H9 (cell line): ENCODE measurements at regions not wholly inside any gene's neighbourhood (a gene's known extent, or its start where the extent isn't known, plus 50 kb on each side); places are given as distances from the start of the nearest gene placed in this dataset.

Experiments used
- DNase-seq: peaks from one replicate; pipeline ENCODE4 v3.0.0-alpha.2; 2017
- H2AFZ ChIP-seq: one replicate; pipeline ENCODE4 v1.6.1; 2013; ENCODE audit warnings: mild to moderate bottlenecking, low read length, control low read depth, moderate library complexity
- H2AK5ac ChIP-seq: 2 replicates; pipeline ENCODE4 v1.6.1; 2013; ENCODE audit warnings: low read length, control low read depth, mixed read lengths; ENCODE audit not compliant: insufficient read length
- H2BK120ac ChIP-seq: one replicate; pipeline ENCODE4 v1.6.1; 2013; ENCODE audit warnings: low read depth, mild to moderate bottlenecking, low read length, control low read depth, inconsistent platforms; ENCODE audit not compliant: poor library complexity, severe bottlenecking
- H2BK12ac ChIP-seq: 2 replicates; pipeline ENCODE4 v1.6.1; 2013; ENCODE audit warnings: low read length, control low read depth, mixed read lengths, low read depth; ENCODE audit not compliant: insufficient read length
- H2BK15ac ChIP-seq: 2 replicates; pipeline ENCODE4 v1.6.1; 2013; ENCODE audit warnings: low read depth, low read length, control low read depth
- H2BK20ac ChIP-seq: one replicate; pipeline ENCODE4 v1.6.1; 2013; ENCODE audit warnings: low read depth, mild to moderate bottlenecking, low read length, control low read depth, inconsistent platforms; ENCODE audit not compliant: poor library complexity, severe bottlenecking
- H2BK5ac ChIP-seq: 2 replicates; pipeline ENCODE4 v1.6.1; 2013; ENCODE audit warnings: low read length, control low read depth, mixed read lengths; ENCODE audit not compliant: insufficient read length
- H3K14ac ChIP-seq: 2 replicates; pipeline ENCODE4 v1.6.1; 2013; ENCODE audit warnings: low read length, control low read depth; ENCODE audit not compliant: insufficient read depth
- H3K18ac ChIP-seq: 2 replicates; pipeline ENCODE4 v1.6.1; 2013; ENCODE audit warnings: low read depth, mild to moderate bottlenecking, mixed read lengths, low read length, control low read depth; ENCODE audit not compliant: insufficient read length
- H3K23ac ChIP-seq: 2 replicates; pipeline ENCODE4 v1.6.1; 2013; ENCODE audit warnings: low read length, control low read depth, mixed read lengths, low read depth; ENCODE audit not compliant: insufficient read length
- H3K23me2 ChIP-seq: 2 replicates; pipeline ENCODE4 v1.6.1; 2013; ENCODE audit warnings: low read depth, mild to moderate bottlenecking, mixed read lengths, low read length, control low read depth; ENCODE audit not compliant: insufficient read length, poor library complexity, severe bottlenecking
- H3K27ac ChIP-seq: 2 replicates; pipeline ENCODE4 v1.5.1; 2013; ENCODE audit warnings: low read length, control low read depth, mixed read lengths, low read depth; ENCODE audit not compliant: insufficient read length
- H3K27me3 ChIP-seq: 2 replicates; pipeline ENCODE4 v1.6.1; 2013; ENCODE audit warnings: low read length, control low read depth, inconsistent platforms; ENCODE audit not compliant: insufficient read depth
- H3K4ac ChIP-seq: 2 replicates; pipeline ENCODE4 v1.6.1; 2013; ENCODE audit warnings: low read depth, mild to moderate bottlenecking, control low read depth, inconsistent platforms, low read length, moderate library complexity
- H3K4me1 ChIP-seq: 2 replicates; pipeline ENCODE4 v1.6.1; 2013; ENCODE audit warnings: low read length, control low read depth, inconsistent platforms; ENCODE audit not compliant: insufficient read depth
- H3K4me2 ChIP-seq: 2 replicates; pipeline ENCODE4 v1.6.1; 2013; ENCODE audit warnings: low read length, control low read depth, mixed read lengths; ENCODE audit not compliant: insufficient read length, insufficient read depth
- H3K56ac ChIP-seq: 2 replicates; pipeline ENCODE4 v1.6.1; 2013; ENCODE audit warnings: low read depth, mild to moderate bottlenecking, mixed read lengths, low read length, control low read depth; ENCODE audit not compliant: insufficient read length
- H3K79me1 ChIP-seq: 2 replicates; pipeline ENCODE4 v1.6.1; 2013; ENCODE audit warnings: low read depth, mild to moderate bottlenecking, moderate library complexity, low read length, control low read depth, inconsistent platforms; ENCODE audit not compliant: insufficient read depth, poor library complexity, severe bottlenecking
- H3K79me2 ChIP-seq: 2 replicates; pipeline ENCODE4 v1.6.1; 2013; ENCODE audit warnings: low read length, control low read depth, inconsistent platforms; ENCODE audit not compliant: insufficient read depth
- H3K9ac ChIP-seq: 2 replicates; pipeline ENCODE4 v1.6.1; 2013; ENCODE audit warnings: low read length, control low read depth, mixed read lengths; ENCODE audit not compliant: insufficient read length; ENCODE audit errors: extremely low read depth
- H3K9me3 ChIP-seq: one replicate; pipeline ENCODE4 v1.6.1; 2013; ENCODE audit warnings: low read depth, low read length, inconsistent platforms; ENCODE audit not compliant: control insufficient read depth
- H3T11ph ChIP-seq: one replicate; pipeline ENCODE4 v1.6.1; 2013; ENCODE audit warnings: mild to moderate bottlenecking, low read length, control low read depth, inconsistent platforms
- H4K20me1 ChIP-seq: one replicate; pipeline ENCODE4 v1.6.1; 2013; ENCODE audit not compliant: control insufficient read depth, insufficient read length, insufficient read depth
- H4K5ac ChIP-seq: 2 replicates; pipeline ENCODE4 v1.6.1; 2013; ENCODE audit warnings: low read depth, mild to moderate bottlenecking, mixed read lengths, low read length, control low read depth; ENCODE audit not compliant: insufficient read length
- H4K8ac ChIP-seq: replicated peaks from 2 replicates; pipeline ENCODE4 v1.6.1; 2013; ENCODE audit warnings: low read length, control low read depth, mixed read lengths, low read depth; ENCODE audit not compliant: insufficient read length
- H4K91ac ChIP-seq: 2 replicates; pipeline ENCODE4 v1.6.1; 2013; ENCODE audit warnings: low read depth, mild to moderate bottlenecking, moderate library complexity, mixed read lengths, low read length, control low read depth; ENCODE audit not compliant: insufficient read length
- H3K27ac Mint-ChIP-seq, 3 experiments: 2 replicates in 2 of 3; 3 replicates in 1 of 3; pipeline ENCODE4 v1.8.0; 2020 to 2021; ENCODE audit warnings: mixed read lengths in 3 of 3, mild to moderate bottlenecking in 1 of 3, moderate library complexity in 1 of 3
- H3K27me3 Mint-ChIP-seq: 2 replicates; pipeline ENCODE4 v1.8.0; 2021; ENCODE audit warnings: low read depth, mild to moderate bottlenecking, moderate library complexity, mixed read lengths
- H3K36me3 Mint-ChIP-seq, 3 experiments: 2 replicates in 2 of 3; 3 replicates in 1 of 3; pipeline ENCODE4 v1.8.0; 2020 to 2021; ENCODE audit warnings: low read depth in 3 of 3, mixed read lengths in 3 of 3; ENCODE audit not compliant: insufficient read depth in 1 of 3
- H3K4me1 Mint-ChIP-seq, 2 experiments: 2 replicates each; pipeline ENCODE4 v1.8.0; 2020; ENCODE audit warnings: mixed read lengths in 2 of 2
- H3K4me3 Mint-ChIP-seq, 2 experiments: 2 replicates in 1 of 2; 3 replicates in 1 of 2; pipeline ENCODE4 v1.8.0; 2020 to 2021; ENCODE audit warnings: mild to moderate bottlenecking in 2 of 2, mixed read lengths in 2 of 2, moderate library complexity in 1 of 2
- H3K9me3 Mint-ChIP-seq, 2 experiments: 2 replicates in 1 of 2; 3 replicates in 1 of 2; pipeline ENCODE4 v1.8.0; 2020; ENCODE audit warnings: mild to moderate bottlenecking in 2 of 2, mixed read lengths in 2 of 2, moderate library complexity in 1 of 2
- WGBS: extraction: QIAGEN DNeasy Blood & Tissue Kit; methylation state at CpG from one replicate; pipeline ENCODE4 v1.1.7; 2013; ENCODE audit warnings: missing lambda C conversion rate, low lambda C conversion rate, mixed read lengths; ENCODE audit not compliant: insufficient read length; ENCODE audit errors: extremely low coverage; 5-methylcytosine and 5-hydroxymethylcytosine counted together
- TF ChIP-seq, protein P1 (sequence below): fragments of 200-600 bp; sonication (generic); conservative IDR thresholded peaks from 3 replicates; pipeline ENCODE4 v1.8.0; 2021; ENCODE audit warnings: antibody characterized with exemption, mild to moderate bottlenecking

DNA sequence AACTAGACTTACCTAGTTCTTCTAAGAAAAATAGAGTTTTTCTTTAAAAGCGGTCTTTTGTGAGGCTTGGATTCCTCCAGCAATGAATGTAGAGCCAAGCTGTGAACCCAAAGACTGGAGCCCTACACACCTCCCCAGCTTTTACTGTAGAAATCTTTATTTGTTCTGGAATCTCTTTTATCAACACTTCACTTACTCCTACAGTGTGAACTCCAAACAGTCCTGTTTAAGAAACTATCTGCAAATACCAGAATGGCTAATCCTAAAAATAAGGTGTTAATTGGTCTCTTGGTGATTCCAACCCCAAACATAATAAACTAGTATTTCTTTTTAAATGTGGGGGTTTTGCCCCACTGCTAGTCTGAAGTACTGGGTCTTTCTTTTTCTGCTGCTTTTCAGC is 103.9 kb downstream of the ENC1 start:
- H4K91ac ChIP-seq = no peak overlapping the region
- no peak overlapping the region for H3K14ac ChIP-seq
- H2BK12ac ChIP-seq = no peak overlapping the region
- no peak overlapping the region for H3K9ac ChIP-seq
- peaks cover 25 to 31% of the 10 kb centered on the region in 2 experiments for H3K9me3 Mint-ChIP-seq
- H2AK5ac ChIP-seq = no peak overlapping the region
- no peak overlapping the region for H3K4me2 ChIP-seq
- no peak overlapping the region for H2BK120ac ChIP-seq
- no peak overlapping the region for H3K56ac ChIP-seq
- no CpG with 5 or more reads among the region's 1 CpG for WGBS
- H3K36me3 Mint-ChIP-seq = peaks cover 11 to 23% (median 13%) of the 10 kb centered on the region in 3 experiments
- no peak overlapping the region for H3K18ac ChIP-seq
- H3K23ac ChIP-seq = no peak overlapping the region
- no peaks in the 10 kb centered on the region for H3K79me1 ChIP-seq
- H4K20me1 ChIP-seq = no peaks in the 10 kb centered on the region
- no peaks in the 10 kb centered on the region for H3K27me3 ChIP-seq
- H3K4me1 Mint-ChIP-seq = peaks cover 36 to 42% of the 10 kb centered on the region in 2 experiments
- TF ChIP-seq, protein P1, sequence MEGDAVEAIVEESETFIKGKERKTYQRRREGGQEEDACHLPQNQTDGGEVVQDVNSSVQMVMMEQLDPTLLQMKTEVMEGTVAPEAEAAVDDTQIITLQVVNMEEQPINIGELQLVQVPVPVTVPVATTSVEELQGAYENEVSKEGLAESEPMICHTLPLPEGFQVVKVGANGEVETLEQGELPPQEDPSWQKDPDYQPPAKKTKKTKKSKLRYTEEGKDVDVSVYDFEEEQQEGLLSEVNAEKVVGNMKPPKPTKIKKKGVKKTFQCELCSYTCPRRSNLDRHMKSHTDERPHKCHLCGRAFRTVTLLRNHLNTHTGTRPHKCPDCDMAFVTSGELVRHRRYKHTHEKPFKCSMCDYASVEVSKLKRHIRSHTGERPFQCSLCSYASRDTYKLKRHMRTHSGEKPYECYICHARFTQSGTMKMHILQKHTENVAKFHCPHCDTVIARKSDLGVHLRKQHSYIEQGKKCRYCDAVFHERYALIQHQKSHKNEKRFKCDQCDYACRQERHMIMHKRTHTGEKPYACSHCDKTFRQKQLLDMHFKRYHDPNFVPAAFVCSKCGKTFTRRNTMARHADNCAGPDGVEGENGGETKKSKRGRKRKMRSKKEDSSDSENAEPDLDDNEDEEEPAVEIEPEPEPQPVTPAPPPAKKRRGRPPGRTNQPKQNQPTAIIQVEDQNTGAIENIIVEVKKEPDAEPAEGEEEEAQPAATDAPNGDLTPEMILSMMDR = no peak
- H3K4me1 ChIP-seq = peaks cover 8% of the 10 kb centered on the region; the same call in 1 of the 2 replicates
- H3K23me2 ChIP-seq = no peaks in the 10 kb centered on the region
- H2BK15ac ChIP-seq = no peak overlapping the region
- H4K8ac ChIP-seq = no peak overlapping the region
- no peak overlapping the region for H2BK20ac ChIP-seq
- no peaks in the 10 kb centered on the region for H3K79me2 ChIP-seq
- DNase-seq = no peak
- H3K4ac ChIP-seq = no peak overlapping the region
- peak overlapping the region in 2 of 3 experiments; percentile 35 to 56; a peak in 1 of 7 replicates for H3K27ac Mint-ChIP-seq
- no peak overlapping the region for H3T11ph ChIP-seq
- H2AFZ ChIP-seq = no peak overlapping the region
- H3K27me3 Mint-ChIP-seq = peaks cover 1% of the 10 kb centered on the region; the same call in 1 of the 2 replicates
- no peak overlapping the region for H4K5ac ChIP-seq
- no peak overlapping the region for H2BK5ac ChIP-seq
- H3K9me3 ChIP-seq = no peaks in the 10 kb centered on the region
- H3K27ac ChIP-seq = no peak overlapping the region
- no peak overlapping the region for H3K4me3 Mint-ChIP-seq
